C1 segment of cervical spinal cord (tissue), 14 donors: ENCODE measurements at regions not wholly inside any gene's neighbourhood (a gene's known extent, or its start where the extent isn't known, plus 50 kb on each side); places are given as distances from the start of the nearest gene placed in this dataset.
"Not testable (repeated sequence)": the region's sequence is repeated elsewhere in the genome, so short reads cannot be mapped to it uniquely, and the experiment has no call there.

Experiments used
- DNase-seq, 14 donors: peaks; one replicate each; lab custom pipeline; 2025; lab: John Stamatoyannopoulos, UW

DNA sequence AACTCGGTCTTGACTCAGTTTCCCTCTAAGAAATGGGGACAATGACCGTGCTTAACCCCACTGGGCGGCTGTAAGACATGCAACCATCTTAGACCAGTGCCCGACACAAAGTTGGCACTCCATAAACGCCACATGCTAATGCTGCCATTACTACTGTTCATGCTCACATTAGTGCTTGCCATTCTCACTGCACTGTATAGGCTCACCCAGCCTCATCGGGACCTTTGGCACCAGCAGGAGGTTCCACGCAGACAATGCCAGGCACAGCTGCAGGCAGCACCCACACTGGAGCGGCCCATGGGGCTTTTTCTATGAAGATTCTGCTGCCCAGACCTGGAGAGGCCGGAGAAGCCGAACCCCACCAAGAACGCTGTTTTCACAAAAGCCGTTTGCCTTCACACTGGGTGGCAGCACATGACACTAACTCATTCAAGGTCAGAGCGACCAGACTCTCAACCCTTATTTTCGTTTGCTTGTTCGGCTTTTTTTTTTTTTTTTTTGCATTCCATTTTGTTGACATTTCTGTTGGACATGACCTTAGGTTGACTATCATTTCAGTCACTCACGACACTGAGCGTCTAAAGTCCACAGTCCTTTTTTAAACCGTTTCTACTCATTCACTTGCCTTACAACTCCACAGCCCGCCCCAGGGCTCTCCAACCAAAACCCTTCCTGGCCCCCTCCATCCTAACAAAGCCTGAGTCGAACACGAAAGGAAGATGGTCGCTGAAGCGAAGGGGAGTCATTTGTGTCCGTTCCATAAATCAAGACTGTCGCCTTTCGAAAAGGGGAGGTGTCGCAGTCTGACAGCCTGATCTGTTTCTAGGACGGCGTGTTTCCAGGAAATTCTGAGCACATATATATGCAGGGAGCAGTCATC is 124.4 kb upstream of the RNF32 start:
- DNase-seq, result peak in 6 of 14 donors; percentile 7 to 27 (median 19)

DNA sequence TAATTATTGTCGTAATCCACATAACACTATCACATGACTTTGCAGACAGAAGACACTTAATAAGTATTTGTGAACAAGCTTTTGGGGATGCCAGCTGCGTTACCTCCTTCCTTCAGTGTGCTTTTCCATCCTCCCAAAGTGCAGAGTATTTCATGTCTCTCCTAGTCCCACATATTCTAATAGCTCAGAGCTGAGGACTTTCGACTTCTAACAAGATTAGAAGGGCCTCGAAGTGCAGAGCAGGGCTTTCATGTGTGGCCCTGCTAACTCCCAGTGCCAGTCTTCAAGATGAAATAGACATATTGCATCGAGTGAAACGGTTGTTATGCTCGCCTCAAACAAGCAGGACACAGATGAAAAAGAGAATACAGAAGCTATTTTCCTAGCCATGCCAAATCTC is 125.7 kb upstream of the RNF32 start:
- no peak for DNase-seq

DNA sequence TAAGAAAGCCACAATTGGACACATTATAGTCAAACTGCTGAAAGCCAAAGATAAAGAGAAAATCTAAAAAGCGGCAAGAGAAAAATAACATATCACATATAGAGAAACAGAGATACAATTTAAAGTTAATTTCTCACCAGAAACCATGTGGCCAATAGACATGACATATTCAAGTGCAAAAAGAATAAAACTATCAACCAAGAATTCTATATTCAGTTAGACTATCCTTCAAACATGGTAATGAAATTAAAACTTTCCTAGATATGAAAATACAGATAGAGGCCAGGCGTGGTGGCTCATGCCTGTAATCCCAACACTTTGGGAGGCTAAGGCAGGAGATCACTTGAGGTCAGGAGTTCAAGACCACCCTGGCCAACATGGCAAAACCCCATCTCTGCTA is 129.1 kb upstream of the RNF32 start:
- DNase-seq, result no peak

DNA sequence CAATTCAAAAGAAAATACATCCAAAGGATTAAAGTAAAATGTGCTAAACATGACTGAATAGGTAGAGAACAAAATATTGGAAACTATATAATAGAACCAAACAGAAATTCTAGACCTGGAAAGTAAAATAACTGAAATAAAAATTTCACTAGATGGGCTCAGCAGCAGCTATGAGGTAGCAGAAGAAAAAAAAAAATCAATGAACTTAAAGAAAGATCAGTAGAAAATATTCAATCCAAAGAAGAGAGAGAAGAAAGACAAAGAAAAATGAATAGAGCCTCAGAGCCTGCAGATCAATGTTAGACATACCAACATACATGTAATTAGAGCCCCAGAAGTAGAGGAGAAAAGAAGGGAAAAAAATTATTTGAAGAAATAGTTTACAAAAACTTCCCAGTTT is 129.6 kb upstream of the RNF32 start:
- DNase-seq, result no peak

DNA sequence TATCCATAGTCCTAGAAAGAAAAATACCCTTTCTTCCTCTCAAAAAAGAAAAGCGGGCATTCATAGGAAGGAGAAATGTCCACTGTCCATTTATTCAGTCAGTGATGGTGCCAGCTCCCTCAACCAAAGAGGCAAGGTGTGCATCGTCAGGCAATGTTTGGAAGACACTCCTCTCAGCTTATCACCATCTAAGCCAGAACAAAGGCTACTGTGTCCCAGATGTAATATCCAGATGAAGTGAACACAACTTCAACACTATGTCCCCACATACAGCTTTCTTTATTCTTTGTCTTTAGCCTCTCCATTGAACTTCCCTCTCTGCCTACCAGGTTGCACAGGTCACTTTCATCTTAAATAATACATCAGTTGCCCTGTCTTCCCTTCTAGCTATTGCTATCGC is 131.4 kb upstream of the RNF32 start:
- no peak for DNase-seq

DNA sequence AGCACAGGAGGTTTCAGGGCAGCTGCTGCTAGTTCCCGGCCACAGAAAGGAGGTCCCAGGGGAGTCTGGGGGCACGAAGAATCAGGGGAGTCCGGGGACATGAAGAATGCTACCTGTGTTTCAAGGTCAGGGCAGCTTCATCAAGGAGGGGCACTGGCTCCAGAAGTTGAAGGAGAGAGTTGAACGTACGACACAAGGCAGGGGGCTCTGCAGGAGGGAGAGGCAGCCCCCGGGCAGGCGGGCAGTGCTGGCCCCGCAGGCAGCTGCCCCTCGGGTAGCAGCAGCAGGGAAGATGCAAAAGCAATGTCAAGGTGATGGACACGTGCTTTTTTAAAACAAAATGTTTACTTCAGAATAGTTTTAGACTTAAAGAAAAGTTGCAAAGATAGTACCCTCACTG is 134.7 kb upstream of the RNF32 start:
- no peak for DNase-seq

DNA sequence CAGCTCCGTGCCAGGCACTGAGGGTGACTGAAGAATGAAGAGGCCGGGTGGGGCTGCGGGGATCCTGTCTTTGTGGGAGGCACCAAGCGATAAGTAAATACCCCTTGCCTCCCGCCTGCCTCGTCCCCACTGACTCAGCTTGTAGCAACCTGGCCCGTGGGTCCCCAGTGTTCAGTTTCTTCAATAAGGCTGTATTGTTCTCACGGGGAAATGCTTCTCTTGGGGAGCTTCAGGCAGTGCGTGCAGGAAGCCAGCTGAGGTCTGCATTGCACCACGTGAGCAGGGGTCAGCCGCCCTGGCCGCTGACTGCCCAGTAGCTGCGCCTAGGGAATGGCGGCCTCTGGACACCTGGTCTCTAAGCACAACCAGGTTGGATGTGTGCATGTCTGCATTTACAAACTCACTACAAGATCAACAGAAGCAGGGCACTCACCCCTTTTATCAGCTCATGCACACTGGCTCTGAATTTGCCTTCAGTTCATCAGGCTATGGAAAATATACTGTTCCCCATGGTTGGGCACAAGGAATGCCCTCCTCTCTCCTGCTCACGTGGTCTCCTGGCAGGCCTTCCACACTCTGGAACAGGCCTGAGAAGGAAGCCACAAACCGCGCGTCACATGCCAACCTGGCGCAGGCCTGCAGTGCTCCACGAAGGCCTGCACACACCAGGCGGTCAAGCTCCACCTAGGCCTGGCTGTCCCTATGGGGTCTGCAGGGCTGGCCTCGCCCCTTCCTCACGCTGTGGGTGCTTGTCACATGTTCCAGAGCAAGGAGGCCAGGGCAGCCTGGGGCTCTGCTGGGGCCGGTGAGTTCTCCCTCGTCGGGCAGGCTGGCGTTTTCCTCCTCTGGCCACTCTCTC is 135.7 kb upstream of the RNF32 start:
- no peak for DNase-seq

DNA sequence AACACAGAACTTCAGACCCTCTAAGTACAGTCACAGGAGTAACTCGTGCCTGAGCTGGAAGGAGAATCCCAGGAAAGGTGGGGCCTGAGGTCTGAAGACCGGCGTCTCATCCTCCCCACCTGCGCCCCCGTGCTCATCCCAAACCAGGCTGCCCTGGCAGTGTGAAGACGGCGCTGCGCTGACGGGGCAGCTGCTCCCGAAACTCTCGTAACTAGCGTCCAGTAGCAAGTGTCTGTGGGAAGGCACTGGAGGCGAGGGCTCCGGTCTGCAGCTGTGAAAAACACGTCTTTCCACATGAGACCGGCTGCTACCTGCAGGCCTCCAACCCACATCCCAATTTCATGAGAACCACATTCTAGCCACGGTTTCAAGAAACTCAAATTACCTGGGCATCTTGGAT is 136.6 kb upstream of the RNF32 start:
- DNase-seq, result no peak

DNA sequence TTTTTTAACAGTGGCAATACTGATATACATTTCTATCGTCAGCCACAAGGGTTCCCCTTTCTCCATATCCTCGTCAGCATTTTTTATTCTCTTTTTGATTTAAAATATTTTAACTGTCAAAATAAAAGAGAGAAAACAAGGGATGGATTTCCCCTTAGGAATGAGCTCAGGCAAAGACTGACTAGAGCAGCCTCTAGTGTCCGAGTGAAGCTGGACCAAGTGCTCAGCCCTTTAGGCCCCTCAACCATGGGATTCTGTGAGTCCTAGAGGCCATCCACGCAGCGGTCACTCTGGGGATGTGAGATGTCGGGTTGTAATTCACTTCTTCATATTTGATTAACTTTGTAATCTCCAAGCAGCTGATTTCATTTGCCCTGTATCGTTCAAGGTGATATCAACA is 137.4 kb upstream of the RNF32 start:
- DNase-seq, result no peak

DNA sequence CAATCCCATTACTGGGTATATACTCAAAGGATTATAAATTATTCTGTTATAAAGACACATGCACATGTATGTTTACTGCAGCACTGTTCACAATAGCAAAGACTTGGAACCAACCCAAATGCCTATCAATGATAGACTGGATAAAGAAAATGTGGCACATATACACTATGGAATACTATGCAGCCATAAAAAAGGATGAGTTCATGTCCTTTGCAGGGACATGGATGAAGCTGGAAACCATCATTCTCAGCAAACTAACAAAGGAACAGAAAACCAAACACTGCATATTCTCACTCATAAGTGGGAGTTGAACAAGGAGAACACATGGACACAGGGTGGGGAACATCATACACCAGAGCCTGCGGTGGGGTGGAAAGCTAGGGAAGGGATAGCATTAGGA is 138.8 kb upstream of the RNF32 start:
- not testable (repeated sequence) for DNase-seq

DNA sequence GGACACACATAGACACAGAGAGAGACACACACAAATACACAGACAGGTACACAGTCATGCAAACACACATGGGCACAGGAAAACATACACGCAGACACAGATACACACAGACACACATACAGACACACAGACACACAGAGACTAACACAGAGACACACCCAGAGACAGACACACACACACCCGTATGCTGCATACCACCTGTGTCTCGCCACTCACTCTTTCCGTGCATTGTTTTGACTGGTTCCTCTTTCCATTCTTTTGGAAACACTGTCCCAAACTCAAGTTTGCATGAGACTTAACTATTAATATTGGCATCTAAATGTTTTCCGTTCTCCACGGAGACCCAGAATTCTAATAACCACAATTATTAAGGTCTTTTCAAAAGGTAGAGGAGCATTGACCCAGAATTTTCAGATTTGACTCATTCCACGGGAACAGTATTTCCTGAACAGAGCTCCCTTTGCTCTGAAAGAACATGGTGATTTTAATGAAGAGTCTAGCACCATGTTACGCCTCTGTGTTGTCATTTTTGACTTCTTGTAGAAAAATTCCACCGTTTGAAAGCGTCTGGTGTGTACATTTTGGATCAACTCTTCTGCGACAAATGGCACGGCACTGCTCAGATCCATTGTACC is 141.2 kb upstream of the RNF32 start:
- DNase-seq, result no peak

DNA sequence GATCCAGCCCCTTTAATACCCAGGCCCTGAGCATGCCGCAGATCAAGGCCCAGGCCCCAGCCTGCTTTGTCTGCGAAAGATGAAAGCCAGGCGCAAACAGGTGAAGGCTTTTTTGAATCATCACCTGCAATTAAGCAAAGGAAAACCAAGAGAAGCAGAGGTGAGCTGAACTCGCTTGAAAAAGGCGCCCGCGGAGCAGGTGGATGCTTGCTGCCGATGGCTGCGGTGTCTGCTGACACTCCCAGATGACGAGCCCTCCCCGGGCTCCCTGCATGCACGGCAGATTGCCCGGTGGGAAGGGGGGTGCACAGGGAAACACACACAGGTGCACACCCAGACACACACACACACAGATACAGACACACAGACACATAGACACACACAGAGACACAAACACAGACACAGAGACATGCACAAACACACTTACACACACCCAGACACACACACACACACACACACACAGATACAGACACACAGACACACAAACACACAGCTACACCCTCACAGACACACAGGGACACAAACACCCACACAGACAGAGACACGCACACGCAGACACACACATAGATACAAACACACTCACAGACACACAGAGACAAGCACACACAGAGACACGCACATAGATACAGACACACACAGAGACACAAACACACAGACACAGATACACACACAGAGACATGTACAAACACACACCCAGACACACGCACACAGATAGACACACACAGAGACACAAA is 142.6 kb upstream of the RNF32 start:
- DNase-seq, result no peak

DNA sequence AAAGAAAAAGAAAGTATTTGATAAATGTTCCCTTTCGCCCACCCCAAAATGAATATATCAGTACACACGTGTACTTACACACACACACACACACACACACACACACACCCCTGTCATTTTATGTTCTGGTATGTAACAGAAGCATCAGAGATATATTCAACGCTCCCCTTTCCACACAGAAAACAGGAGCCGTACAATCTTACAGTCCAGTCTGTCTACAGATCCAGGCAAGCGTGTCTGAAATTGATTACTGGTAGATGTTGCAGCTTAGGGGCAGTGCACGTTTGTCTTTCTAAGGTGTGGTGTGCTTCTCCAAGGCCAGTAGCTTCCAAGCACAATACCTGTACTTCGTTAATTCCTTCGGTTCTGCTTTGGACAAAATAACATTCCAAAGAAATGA is 143.7 kb upstream of the RNF32 start:
- DNase-seq, result no peak

DNA sequence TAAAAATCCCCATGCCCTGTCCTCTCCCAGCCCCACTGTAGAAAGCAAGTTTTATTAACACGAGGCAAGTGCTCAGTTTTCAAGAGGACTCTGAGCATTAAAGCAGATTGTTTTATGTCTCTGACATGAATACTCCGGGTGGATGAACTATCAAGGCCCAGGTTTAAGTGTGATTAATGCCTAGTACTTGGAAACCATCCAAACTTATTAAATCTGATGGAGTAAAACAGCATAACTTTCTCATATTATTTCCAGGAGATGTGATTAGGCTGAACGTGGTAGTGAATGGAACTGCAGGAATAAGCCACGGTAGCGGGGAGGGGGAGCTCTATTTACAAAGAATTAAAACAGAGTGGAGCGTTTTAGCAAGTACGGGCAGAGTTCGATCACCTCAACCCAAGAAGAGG is 144.2 kb upstream of the RNF32 start:
- DNase-seq, result no peak

DNA sequence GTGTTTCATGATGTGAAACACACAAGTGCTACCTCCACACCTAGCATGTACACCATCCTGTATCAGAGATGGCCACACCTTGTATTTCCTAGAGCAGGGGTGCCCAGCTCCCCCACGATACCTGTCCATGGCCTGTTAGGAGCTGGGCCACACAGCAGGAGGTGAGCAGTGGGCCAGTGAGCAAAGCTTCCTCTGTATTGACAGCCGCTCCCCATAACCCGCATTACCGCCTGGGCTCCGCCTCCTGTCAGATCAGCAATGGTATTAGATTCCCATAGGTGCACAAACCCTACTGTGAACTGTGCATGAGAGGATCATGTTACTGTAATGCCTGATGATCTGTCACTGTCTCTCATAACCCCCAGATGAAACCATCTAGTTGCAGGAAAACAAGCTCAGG is 145.6 kb upstream of the RNF32 start:
- DNase-seq, result no peak

DNA sequence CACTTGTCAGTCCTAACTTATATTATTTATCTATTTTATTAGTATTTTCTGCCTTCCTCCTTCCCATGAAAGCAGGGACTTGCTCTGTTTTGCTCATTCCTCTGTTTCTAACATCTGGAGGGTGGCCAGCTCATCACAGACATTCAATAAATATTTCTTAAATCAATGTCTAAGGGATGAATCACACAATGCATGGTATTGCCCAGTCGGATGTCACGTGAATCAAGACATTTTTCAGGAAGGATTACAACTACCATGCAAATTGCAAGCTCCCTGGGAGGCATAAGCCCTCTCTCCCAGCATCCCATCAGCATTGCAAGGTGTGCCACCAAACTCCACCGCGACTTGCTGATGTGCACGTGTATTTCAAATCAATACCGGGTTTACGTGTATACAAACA is 146.6 kb upstream of the RNF32 start:
- no peak for DNase-seq

DNA sequence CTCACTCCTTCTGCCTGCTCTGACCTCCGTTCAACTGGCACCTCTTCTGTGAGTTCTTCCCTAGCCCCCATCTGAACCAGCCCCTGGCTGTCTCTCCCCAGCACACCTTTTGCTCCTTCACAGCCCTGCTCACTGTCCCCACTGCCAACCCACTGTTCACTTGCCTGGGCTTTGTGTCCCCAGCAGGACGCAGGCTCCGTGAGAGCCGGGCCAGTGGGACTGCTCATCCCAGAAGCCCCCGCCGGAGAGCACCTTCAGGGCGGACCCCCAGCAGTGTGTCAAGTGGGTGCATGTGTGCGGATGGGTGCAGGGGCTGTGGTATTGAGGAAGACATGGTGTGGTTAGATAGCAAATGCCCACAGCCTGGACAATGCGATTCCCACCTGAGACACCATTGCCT is 148.4 kb upstream of the RNF32 start:
- DNase-seq, result no peak

DNA sequence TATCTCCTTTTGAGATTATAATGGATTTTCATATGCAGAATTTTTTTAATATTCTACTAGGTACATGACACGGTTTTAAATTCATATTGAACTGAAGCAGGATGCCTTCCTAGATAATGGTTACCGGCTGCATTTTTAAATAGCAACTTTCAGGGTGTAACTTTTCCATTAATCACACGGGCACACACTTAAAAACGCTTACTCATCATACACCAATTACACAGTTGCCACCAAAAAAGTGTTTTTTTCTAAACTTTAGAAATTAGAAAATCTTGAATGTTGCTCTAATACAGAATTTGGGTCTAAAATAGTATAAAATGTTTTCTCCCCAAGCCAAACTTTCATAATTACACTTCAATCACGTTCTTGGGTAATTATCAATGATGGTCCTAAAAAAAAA is 149.1 kb upstream of the RNF32 start:
- DNase-seq, result no peak

DNA sequence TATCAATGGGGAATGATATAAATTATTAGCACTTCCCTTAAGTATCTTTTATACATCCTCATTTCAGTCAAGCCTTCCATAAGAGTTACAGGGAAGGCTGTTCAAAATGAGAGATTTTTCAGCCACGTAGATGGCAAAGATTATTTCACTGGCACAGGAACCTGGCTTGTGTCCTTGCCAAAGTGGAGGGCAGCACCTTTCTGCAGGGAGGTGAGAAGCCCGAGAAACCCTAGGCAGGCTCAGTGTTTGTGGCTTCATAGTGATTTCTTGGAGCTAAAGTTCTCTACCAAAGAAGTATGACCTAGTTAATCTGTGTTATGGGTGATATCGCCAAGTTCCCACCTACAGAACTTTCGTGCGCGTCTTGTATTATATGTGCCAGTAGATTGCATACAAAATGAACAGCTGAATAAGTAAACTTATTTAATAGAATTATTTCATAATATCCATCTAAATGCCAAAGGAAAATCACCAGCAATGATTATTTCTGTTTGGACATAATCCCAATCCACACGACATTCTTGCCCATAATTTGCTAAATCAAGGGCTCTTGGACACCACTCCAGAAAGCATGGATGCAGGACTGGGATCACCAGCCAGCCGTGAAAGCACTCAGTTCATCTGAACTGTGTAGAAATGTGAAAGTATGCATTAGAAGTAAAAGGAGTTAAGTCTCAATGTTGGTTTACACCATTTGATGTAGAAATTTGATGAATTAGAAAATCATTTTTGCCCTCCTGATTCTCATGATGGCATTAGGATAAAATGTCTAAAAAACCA is 150.4 kb upstream of the RNF32 start:
- DNase-seq, result no peak

DNA sequence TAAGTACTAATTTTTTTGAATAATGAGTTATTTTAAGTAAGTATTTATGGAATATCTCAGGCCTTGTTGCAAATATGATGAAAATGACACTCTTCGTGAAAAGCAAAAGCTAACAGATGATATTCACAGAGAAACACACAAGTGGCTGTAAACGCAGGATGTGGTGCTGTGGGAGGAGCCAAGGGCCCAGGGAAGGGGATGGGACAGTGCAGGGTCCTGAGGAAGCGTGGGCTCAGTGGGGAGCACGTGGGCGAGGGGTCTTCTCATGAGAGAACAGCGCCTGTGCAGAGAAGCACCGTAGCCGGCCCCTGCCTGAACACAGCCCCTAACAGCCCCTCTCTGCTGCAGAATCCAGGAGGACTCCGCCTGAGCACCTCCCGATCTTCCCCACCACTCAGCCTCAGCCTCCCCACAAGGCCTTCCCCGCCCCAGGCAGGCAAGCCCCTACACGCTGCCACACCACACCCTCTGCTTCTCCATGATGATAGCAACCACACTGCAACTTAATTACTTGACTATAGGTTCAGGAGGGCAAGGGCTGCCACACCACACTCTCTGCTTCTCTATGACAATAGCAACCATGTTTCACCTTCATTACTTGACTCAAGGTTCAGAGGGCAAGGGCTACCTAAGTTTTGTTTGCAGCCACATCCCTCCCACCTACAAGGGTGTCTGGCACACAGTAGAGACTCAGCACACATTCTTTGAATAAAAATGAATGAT is 152.6 kb upstream of the RNF32 start:
- no peak for DNase-seq
